Gastrocnemius medialis (tissue), 4 donors: ENCODE measurements at regions not wholly inside any gene's neighbourhood (a gene's known extent, or its start where the extent isn't known, plus 50 kb on each side); places are given as distances from the start of the nearest gene placed in this dataset.

Experiments used
- CTCF ChIP-seq, 5 experiments: fragments of 450-650 bp in 3 of 5; fragments of 200-600 bp in 2 of 5; sonication (generic) in 2 of 5; IDR thresholded peaks in 4 of 5; conservative IDR thresholded peaks in 1 of 5; 1 replicate in 4 of 5; 2 replicates in 1 of 5; pipeline ENCODE4 v1.5.1; 2016 to 2019; ENCODE audit warnings: antibody characterized with exemption in 5 of 5, mild to moderate bottlenecking in 3 of 5, moderate library complexity in 3 of 5
- POLR2A ChIP-seq, 2 donors: fragments of 450-650 bp; IDR thresholded peaks; one replicate each; pipeline ENCODE4 v1.6.1; 2017; ENCODE audit warnings: antibody characterized with exemption in 2 of 2, mild to moderate bottlenecking in 2 of 2, moderate library complexity in 2 of 2

GRCh38 chr21:21929226-21929625 is 931.0 kb downstream of the NCAM2 start:
- TF ChIP-seq CTCF (IDR thresholded peaks at IDR 0.05 in 4 of 5, conservative IDR thresholded peaks at IDR 0.05 in 1 of 5) (no peak), POLR2A (IDR thresholded peaks at IDR 0.05) (no peak)
